ENCODE measurements at regions not wholly inside any gene's neighbourhood (a gene's known extent, or its start where the extent isn't known, plus 50 kb on each side); places are given as distances from the start of the nearest gene placed in this dataset.
"Not testable (repeated sequence)": the region's sequence is repeated elsewhere in the genome, so short reads cannot be mapped to it uniquely, and the experiment has no call there.

GRCh38 chr1:233435622-233436021, 108.1 kb downstream of the MAP3K21 start:
- no peak for DNase-seq (ENCODE audit: low read depth)

DNA sequence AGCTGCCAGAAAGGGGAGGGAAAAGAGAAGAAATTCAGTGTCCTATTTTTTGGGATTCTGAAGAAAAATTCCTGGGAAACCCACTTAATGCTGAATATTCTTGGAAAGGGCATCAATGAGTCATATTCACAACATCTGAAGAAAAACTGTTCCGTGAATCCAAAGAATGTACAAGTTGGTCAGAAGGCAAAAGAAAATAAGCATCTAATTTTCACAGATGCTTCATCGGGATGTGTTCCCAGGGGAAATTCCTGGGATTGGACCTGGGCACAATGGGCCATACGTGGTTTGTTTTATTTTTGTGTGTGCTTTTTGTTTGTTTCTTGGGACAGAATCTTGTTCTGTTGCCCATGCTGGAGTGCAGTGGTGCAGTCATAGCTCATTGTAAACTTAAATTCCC, 112.2 kb downstream of the MAP3K21 start:
- DNase-seq (ENCODE audit: low read depth): no peak

GRCh38 chr1:233440951-233441401, 113.5 kb downstream of the MAP3K21 start:
- DNase-seq (ENCODE audit: low read depth): no peak

- DNase-seq (ENCODE audit: low read depth): no peak
Observed at GRCh38 chr1:233442026-233442780, 114.7 kb downstream of the MAP3K21 start.

DNA sequence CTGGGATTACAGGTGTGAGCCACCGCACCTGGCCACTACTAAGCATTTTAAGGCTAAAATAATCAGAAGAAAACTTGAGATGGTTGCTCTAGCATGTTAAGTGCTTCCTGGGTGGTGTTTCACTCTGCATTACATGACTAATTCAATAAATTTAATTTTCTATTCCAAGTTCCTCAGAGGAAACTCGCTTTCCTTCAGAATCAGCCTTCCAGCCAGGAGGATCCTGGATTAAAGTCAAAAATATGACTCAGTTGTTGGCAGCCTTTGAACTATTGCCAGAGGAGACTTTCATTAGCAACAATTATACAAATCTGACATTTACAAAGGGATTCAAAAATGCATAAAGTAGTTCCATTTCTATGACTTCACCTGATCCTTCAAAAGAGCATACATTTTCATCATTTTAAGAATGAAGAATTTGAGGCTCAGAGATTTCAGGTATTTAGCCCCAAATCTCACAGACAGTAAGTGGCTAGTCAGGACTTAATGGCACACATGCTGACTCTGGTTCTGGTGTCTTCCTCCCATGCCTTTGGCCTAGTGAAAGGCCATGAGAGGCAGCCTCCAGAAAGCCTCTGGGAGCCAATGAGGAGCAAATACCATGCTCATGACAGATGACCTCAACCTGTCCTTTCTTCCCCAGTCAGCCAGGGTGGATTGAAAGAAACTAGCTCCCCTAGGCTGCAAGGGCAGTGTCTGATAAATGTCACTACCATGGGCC, 115.7 kb downstream of the MAP3K21 start:
- no peak for DNase-seq (ENCODE audit: low read depth)

GRCh38 chr1:233444484-233444883, 117.0 kb downstream of the MAP3K21 start:
- DNase-seq (ENCODE audit: low read depth): no peak

GRCh38 chr1:233445737-233446136, 118.2 kb downstream of the MAP3K21 start:
- DNase-seq (ENCODE audit: low read depth): no peak

DNA sequence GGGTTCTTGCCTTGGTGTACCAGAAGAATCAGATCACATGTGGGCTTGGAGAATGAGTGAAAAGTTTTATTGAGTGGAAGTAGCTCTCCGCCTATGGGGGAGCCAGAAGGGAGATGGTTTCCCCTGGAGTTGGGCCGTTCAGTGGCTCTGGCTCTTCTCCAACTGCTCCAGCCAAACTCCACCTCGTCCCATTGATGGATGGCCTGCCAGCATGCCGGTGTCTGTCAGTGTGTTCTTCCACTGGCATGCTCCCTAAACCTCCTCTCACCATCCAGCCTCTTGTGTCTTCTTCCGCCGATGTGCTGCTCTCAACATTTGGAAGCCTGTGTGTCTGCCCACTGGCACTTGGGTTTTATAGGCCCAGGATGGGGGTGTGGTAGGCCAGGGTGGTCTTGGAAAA, 119.4 kb downstream of the MAP3K21 start:
- DNase-seq (ENCODE audit: low read depth): no peak

DNA sequence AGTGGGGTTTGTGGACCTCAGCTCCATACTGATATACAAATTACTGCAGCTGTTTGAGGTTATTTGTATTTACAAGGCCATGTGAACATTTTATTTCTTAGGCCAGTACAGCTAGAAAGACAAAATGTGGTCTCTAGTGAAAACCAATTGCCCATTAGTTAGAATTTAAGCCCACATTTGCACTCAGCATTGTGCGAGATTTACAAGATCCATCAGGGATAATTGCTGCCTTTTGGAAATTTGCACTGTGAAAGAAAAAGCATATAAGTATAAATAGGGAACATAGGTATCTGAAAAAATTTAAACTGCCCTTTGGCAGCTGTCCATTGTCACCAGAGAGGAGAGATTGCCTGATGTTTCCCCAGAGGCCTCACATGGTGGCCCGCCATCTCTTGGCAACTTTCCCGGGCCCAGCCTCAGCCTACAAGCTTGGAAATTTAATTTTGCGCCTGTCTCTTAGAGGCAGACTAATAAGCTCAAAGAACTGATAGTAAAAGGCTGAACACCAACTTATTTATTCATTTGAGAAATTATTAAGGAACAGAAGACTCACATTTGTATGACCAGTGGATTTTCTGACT, 120.7 kb downstream of the MAP3K21 start:
- no peak for DNase-seq (ENCODE audit: low read depth)

GRCh38 chr1:233452724-233453123, 125.2 kb downstream of the MAP3K21 start:
- DNase-seq (ENCODE audit: low read depth): no peak

DNA sequence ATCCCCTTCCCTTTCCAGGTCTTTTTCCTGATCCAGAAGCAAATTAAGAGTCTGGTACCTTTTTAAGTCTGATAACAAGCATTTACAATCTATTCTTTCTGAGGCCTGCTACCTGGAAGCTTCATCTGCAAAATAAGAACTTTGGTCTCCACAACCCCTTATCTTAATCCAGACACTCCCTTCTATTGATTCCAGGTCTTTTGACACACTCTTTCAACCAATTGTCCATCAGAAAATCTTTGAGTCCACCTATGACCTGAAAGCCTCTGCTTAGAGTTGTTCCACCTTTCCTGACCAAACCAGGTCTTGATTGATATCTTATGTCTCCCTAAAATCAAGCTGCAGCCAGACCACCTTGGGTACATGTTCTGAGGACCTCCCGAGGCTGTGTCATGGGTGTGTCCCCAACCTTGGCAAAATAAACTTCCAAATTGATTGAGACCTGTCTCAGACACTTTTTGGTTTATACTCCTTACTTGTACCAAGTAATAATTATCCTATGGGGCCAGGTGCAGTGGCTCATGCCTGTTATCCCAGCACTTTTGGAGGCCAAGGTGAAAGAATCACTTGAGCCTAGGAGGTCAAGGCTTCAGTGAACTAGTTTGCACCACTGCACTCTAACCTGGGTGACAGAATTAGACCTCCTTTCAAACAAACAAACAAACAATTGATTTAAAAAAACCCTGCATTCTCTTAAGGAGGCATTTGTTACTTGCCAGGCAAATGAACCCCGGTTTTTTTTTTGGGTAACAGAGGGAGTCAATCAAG, 126.1 kb downstream of the MAP3K21 start:
- DNase-seq (ENCODE audit: low read depth): no peak

- no peak for DNase-seq (ENCODE audit: low read depth)
Observed at GRCh38 chr1:233459470-233459945, 132.0 kb downstream of the MAP3K21 start.

GRCh38 chr1:233459968-233460367, 132.4 kb downstream of the MAP3K21 start:
- no peak for DNase-seq (ENCODE audit: low read depth)

- no peak for DNase-seq (ENCODE audit: low read depth)
Observed at GRCh38 chr1:233460692-233461091, 133.2 kb downstream of the MAP3K21 start.

DNA sequence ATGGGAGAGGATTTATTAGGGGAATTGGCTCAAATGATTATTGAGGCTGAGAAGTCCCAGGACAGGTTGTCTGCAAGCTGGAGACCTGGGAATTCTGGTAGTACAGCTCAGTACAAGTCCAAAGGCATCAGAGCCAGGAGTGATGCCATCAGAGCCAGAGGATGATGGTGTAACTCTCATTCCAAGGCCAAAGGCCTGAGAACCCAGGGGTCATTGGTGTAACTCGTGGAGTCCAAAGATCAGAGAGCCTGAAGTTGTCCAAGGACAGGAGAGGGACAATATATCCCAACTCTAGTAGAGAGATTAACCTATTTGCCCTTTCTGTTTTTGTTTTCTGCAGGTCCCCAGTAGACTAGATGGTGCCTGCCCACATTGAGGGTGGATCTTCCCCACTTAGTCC, 134.3 kb downstream of the MAP3K21 start:
- no peak for DNase-seq (ENCODE audit: low read depth)

GRCh38 chr1:233463333-233463732, 135.8 kb downstream of the MAP3K21 start:
- no peak for DNase-seq (ENCODE audit: low read depth)

GRCh38 chr1:233465745-233466343, 138.3 kb downstream of the MAP3K21 start:
- DNase-seq (ENCODE audit: low read depth): no peak

DNA sequence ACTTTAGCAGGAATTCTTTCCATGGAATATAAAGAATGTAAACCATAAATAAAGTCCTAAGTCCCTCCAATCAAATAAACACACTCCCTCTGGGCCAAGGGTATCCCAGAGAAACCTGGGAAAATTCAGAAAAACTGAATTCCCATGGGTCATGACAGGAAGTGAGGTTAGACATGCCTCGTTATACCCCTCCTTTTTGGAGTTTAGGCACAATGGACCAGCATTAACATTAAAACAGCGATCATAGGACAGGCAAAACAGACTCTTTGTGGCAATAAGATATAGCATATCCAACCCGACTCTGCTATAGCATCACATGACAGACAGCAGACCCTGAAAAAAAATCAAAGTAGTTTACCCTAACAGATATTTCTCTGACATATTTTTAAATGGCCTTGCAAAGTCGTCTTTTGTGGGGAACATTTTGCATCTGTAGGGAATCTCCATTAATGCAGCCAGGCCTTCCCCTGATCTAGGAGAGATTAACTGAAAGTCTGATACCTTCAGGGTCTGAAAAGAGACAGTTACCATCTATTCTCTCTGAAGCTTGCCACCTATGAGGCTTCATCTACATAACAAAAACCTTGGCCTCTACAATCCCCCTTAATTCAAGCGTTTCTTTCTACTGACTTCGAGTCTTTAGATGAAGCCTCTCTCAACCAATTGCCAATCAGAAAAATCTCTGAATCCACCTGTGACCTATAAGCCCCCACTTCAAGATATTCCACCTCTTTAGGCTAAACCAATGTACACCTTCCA, 143.0 kb upstream of the KCNK1 start:
- DNase-seq (ENCODE audit: low read depth): no peak

- DNase-seq (ENCODE audit: low read depth): not testable (repeated sequence)
Observed at GRCh38 chr1:233471851-233472250, 142.1 kb upstream of the KCNK1 start.

DNA sequence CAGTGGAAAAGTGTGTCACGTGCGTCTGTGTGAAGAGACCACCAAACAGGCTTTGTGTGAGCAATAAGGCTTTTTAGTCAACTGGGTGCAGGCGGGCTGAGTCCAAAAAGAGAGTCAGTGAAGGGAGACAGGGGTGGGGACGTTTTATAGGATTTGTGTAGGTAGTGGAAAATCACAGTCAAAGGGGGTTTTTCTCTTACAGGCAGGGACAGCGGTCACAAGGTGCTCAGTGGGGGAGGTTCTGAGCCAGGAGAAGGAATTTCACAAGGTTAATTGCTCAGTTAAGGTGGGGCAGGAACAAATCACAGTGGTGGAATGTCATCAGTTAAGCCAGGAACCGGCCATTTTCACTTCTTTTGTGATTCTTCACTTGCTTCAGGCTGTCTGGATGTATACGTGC, 141.1 kb upstream of the KCNK1 start:
- DNase-seq (ENCODE audit: low read depth): not testable (repeated sequence)
